ENCODE measurements at regions not wholly inside any gene's neighbourhood (a gene's known extent, or its start where the extent isn't known, plus 50 kb on each side); places are given as distances from the start of the nearest gene placed in this dataset.

GRCh38 chr11:103584720-103585119 is 451.7 kb upstream of the DDI1 start:
- TF ChIP-seq, protein P1, sequence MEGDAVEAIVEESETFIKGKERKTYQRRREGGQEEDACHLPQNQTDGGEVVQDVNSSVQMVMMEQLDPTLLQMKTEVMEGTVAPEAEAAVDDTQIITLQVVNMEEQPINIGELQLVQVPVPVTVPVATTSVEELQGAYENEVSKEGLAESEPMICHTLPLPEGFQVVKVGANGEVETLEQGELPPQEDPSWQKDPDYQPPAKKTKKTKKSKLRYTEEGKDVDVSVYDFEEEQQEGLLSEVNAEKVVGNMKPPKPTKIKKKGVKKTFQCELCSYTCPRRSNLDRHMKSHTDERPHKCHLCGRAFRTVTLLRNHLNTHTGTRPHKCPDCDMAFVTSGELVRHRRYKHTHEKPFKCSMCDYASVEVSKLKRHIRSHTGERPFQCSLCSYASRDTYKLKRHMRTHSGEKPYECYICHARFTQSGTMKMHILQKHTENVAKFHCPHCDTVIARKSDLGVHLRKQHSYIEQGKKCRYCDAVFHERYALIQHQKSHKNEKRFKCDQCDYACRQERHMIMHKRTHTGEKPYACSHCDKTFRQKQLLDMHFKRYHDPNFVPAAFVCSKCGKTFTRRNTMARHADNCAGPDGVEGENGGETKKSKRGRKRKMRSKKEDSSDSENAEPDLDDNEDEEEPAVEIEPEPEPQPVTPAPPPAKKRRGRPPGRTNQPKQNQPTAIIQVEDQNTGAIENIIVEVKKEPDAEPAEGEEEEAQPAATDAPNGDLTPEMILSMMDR (conservative IDR thresholded peaks at IDR 0.05; ENCODE audit: low read depth, low read length), result no peak
- no peak for TF ChIP-seq EZH2 (IDR thresholded peaks at IDR 0.05; ENCODE audit: borderline replicate concordance, low read depth, low read length, poor library complexity, severe bottlenecking)

All from A673 (cell line).